Amniotic epithelial cell (primary cell): ENCODE measurements at regions not wholly inside any gene's neighbourhood (a gene's known extent, or its start where the extent isn't known, plus 50 kb on each side); places are given as distances from the start of the nearest gene placed in this dataset.
"Not testable (repeated sequence)": the region's sequence is repeated elsewhere in the genome, so short reads cannot be mapped to it uniquely, and the experiment has no call there.

Experiments
- DNase-seq: peaks from one replicate; pipeline ENCODE4 v3.0.0-alpha.2; 2010; ENCODE audit warnings: low read depth

- no peak for DNase-seq
These were observed 934.8 kb upstream of the SPRY2 start for GRCh38 chr13:81275666-81276258.

DNA sequence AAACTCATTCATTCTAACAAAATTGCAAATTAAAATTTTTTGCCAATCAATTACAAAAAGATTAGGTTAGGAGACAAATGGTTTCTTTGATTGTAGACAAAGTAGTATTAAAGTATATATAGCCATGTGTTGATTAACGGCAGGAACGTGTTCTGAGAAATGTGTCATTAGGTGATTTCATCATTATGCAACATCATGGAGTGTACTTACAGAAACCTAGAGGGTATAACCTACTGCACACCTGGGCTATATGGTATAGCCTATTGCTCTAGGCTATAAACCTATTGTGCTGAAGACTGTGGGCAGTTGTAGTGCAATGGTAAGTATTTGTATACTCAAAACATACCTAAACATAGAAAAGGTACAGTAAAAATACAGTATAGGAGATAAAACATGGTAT is 906.8 kb upstream of the SPRY2 start:
- DNase-seq, result no peak

- DNase-seq, result no peak
These were observed 905.6 kb upstream of the SPRY2 start for GRCh38 chr13:81246556-81246955.

DNA sequence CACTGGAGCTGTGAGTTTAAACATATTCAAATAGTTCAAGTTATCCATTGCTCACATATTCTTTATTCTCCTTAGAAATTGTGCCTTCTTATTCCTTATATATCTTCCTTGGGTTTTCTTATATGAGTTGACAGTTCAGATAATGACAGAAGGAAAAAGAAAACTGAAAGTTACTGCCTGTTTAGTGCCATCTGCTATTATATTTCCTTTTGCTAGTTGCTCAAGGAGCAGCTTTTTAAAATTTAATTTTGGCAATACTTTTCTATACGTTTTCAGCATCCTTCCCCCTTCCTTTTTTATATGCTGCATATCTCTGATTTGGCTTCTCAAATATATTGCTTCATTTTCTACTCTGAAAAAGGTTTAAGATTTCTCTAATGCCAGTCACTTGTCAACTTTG is 903.1 kb upstream of the SPRY2 start:
- no peak for DNase-seq

DNA sequence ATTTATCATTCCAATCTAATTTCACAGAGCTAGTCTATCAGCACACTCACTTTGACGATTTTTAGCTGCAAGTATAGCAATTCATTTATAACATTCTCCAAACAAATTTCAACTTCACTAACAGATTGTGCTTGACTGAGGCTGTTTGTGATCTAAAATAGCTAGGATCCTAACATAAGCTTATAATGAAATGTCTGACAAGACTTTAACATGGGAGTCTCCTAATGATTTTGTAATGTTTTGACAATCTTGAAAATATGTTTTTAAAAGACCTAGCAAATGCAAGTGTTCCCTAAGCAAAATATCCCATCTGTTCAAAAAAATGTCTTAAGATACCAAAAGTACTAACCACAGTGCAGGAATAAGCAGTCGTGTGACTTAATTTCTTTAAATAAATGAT is 889.5 kb upstream of the SPRY2 start:
- DNase-seq, result no peak

DNA sequence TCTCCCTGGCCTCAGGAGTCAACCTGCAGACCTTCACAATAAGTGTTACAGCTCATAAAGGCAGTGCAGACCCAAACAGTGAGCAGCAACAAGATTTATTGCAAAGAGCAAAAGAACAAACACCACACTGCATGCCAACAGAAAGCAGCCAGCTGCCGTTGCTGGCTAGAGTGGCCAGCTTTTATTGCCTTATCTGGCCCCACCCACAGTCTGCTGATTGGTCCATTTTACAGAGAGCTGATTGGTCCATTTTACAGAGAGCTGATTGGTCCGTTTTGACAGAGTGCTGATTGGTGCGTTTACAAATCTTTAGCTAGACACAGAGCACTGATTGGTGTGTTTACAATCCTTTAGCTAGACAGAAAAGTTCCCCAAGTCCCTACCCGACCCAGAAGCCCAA is 885.9 kb upstream of the SPRY2 start:
- not testable (repeated sequence) for DNase-seq

DNA sequence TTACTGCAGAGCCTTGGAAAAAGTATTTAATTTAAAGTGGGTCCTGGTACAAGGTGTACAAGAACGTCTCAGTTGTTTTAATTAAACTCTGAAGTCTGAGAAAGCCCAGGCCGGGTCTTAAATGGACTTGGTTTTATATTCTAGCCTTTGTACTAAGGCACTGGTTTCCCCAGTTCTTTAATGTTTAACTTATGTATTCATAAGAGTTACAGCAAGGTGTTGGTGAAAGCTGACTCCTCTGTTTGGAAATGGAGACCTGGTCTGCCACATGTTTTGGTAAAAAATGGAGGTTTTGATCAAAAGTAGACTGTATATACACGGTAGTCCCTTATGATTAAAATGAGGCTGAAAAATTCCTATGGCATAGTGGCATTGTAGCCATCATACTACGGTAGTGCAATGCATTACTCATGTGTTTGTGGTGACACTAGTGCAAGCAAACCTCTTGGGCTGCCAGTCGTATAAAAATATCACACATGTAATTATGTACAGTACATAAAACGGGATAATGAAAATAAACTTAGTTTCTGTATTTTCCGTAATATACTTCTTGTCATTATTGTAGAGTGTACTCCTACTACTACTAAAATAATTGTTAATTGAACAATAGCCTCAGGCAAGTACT is 883.4 kb upstream of the SPRY2 start:
- no peak for DNase-seq

- DNase-seq, result no peak
These were observed 882.9 kb upstream of the SPRY2 start for GRCh38 chr13:81223778-81224177.

- no peak for DNase-seq
These were observed 870.8 kb upstream of the SPRY2 start for GRCh38 chr13:81211713-81212112.

GRCh38 chr13:81207636-81208035 is 866.7 kb upstream of the SPRY2 start:
- peak; percentile 4 for DNase-seq

- peak; percentile 4 for DNase-seq
These were observed 866.3 kb upstream of the SPRY2 start for GRCh38 chr13:81207231-81207630.

DNA sequence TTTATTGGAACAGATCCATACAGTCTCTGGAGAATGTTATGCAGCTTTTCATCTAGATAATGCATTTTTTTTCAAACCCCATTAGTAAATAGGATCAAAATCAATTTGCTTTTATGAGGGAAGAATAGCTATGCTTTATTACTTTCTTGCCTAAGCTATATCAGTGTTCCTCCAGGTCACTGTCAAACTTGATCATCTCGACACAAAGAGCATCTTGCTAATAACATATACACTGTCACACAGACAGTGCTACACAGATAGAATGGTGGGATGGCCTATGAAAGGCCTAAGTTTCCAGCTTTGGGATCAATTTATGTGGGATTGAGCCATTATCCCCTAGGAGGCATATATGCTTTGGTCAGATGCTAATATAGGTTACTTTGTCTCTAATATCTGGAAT is 862.9 kb upstream of the SPRY2 start:
- DNase-seq, result no peak

DNA sequence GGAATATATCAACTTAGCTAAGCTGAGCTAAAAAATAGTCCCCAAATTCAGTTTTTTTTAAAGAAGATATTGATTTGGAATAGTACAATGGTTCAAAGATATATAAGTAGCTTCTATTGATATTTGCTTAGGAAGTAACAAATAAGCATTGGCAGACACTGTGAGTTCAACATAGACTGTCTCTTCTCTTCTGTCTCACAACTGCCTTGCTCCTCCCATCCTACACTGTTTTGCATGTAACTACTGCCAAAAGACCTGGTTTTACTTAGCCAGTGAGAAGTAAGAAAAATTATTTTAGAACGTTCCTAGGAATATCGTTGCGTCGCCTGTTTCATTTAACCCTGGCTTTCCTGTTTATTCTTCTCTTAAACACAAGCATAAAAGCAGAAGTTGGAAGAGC is 859.0 kb upstream of the SPRY2 start:
- no peak for DNase-seq

DNA sequence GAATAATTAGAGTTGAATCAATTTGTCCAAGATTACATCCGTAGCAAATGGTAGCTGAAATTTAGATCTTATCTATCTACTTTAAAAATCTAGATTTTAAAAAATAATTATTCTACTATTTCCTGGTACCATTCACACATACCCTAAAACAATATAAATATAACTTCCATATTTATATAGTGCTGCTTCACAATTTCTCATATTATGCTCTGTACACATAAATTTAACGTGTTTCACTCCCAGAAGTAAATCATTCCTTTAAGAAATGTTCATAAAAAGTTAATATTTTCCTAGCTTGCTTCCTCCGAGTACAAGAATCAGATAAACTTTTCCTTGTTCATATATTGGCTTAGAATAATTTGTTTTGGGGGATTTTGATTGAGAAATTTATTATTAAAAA is 857.0 kb upstream of the SPRY2 start:
- DNase-seq, result no peak

DNA sequence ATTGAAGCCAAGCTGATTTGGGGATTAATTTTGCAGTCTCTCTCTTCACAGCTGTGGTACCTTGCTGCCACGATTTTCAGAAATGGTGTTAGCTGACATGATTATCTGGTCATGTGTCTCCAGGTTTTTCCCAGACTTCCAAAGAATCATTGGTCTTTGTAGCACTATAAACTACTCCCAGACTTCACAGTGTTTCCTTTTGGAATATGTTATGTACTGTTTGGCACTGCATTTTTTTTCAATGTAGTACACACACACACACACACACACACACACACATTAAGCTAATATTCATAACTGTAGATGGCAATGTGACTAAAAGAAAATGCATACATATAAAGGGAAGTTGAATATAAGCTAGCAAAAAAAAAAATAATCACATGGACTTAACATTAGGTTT is 856.6 kb upstream of the SPRY2 start:
- DNase-seq, result no peak

DNA sequence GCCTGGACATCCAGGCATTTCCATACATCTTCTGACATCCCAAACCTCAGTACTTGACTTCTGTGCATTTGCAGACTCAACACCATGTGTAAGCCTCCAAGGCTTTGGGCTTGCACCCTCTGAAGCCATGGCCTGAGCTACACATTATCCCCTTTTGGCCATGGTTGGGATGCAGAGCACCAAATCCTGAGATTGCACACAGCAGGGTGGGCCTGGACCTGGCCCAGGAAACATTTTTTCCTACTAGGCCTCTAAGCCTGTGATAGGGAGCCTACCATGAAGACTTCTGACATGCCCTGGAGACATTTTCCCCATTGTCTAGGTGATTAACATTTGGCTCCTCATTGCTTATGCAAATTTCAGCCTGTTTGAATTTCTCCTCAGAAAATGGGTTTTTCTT is 853.4 kb upstream of the SPRY2 start:
- DNase-seq, result no peak

DNA sequence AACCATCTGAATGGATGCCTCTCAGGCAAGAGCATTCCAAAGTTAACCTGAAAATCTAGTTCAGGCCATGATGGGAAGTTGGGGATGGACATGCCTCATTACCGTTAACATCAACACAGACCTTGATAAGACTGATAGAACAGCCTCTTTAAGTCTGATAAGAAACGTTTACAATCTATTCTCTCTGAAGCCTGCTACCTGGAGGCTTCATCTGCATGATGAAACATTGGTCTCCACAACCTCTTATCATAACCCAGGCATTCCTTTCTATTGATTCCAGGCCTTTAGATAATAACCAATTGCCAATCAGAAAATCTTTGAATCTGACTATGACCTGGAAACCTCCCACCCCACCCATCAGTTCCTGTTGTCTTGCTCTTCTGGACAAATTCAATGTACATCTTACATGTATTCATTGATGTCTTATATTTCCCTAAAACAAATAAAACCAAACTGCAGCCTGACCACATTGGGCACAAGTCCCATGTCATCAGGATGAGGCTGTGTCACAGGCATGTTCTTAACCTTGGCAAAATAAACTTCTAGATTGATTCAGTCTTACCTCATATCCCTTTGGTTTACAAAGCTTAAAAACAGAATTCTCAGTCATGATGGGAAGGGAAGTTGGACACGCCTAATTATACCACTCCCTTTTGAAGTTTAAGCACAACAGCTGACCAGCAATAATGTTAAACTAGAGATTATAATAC is 843.8 kb upstream of the SPRY2 start:
- no peak for DNase-seq

- no peak for DNase-seq
These were observed 831.7 kb upstream of the SPRY2 start for GRCh38 chr13:81172603-81173002.

DNA sequence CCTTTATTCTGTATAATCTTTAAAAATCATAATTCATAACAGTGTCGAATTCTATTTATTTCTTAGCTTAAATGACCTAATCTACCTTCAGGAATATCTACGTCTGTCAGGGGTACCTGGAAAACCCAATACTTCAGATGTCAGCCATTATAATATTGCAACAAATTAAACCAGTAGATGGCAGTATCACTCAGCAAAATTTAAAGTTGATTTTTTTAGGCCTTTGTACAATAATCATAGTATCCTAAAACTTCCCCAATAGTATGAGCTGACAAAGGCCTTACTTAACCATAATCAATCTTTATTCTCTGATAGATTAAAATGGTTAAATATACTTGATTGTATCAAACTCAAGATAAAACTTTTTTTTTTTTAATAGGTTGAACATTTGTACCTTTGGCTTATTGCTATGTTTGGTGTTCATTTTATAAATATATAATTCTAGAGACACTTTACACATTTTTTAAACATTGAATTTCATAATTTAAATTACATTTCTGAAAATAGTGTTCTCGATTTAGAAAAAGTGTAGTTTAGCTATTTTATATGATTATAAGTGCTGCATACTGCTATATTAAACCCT is 830.2 kb upstream of the SPRY2 start:
- DNase-seq, result peak; percentile 3

DNA sequence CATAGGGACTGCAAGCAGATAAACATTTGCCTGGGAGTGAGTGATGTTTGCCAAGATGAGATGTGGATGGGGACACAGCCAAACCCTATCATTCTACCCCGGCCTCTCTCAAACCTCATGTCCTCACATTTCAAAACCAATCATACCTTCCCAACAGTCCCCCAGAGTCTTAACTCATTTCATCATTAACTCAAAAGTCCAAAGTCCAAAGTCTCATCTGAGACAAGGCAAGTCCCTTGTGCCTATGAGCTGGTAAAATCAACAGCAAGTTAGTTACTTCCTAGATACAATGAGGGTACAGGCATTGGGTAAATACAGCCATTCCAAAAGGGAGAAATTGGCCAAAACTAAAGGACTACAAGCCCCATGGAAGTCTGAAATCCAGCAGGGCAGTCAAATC is 822.9 kb upstream of the SPRY2 start:
- DNase-seq, result not testable (repeated sequence)

- DNase-seq, result no peak
These were observed 812.6 kb upstream of the SPRY2 start for GRCh38 chr13:81153478-81153877.

DNA sequence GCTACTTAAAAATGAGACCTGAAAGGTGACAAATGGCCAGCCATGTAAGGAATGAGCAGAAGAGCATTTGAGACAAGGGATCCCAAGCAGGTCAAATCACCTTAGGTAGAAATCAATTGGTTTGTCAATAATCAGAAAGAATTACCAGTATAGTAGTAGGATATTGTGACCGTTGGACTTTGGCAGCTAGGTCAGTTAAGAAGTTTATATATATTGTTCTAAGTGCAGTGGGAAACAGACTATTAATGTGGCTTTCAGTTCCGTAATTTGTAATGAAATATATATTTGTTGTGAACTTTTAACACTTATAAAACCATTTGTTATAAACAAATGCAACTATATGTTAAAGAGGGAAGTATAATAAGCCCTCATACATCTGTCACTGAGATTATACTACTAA is 807.9 kb upstream of the SPRY2 start:
- no peak for DNase-seq

- not testable (repeated sequence) for DNase-seq
These were observed 805.6 kb upstream of the SPRY2 start for GRCh38 chr13:81146576-81146975.
